H9 (cell line): ENCODE measurements at regions not wholly inside any gene's neighbourhood (a gene's known extent, or its start where the extent isn't known, plus 50 kb on each side); places are given as distances from the start of the nearest gene placed in this dataset.

ENCODE experiments used
- DNase-seq: peaks from one replicate; pipeline ENCODE4 v3.0.0-alpha.2; 2017
- H2AFZ ChIP-seq: one replicate; pipeline ENCODE4 v1.6.1; 2013; ENCODE audit warnings: mild to moderate bottlenecking, low read length, control low read depth, moderate library complexity
- H2AK5ac ChIP-seq: 2 replicates; pipeline ENCODE4 v1.6.1; 2013; ENCODE audit warnings: low read length, control low read depth, mixed read lengths; ENCODE audit not compliant: insufficient read length
- H2BK120ac ChIP-seq: one replicate; pipeline ENCODE4 v1.6.1; 2013; ENCODE audit warnings: low read depth, mild to moderate bottlenecking, low read length, control low read depth, inconsistent platforms; ENCODE audit not compliant: poor library complexity, severe bottlenecking
- H2BK12ac ChIP-seq: 2 replicates; pipeline ENCODE4 v1.6.1; 2013; ENCODE audit warnings: low read length, control low read depth, mixed read lengths, low read depth; ENCODE audit not compliant: insufficient read length
- H2BK15ac ChIP-seq: 2 replicates; pipeline ENCODE4 v1.6.1; 2013; ENCODE audit warnings: low read depth, low read length, control low read depth
- H2BK20ac ChIP-seq: one replicate; pipeline ENCODE4 v1.6.1; 2013; ENCODE audit warnings: low read depth, mild to moderate bottlenecking, low read length, control low read depth, inconsistent platforms; ENCODE audit not compliant: poor library complexity, severe bottlenecking
- H2BK5ac ChIP-seq: 2 replicates; pipeline ENCODE4 v1.6.1; 2013; ENCODE audit warnings: low read length, control low read depth, mixed read lengths; ENCODE audit not compliant: insufficient read length
- H3K14ac ChIP-seq: 2 replicates; pipeline ENCODE4 v1.6.1; 2013; ENCODE audit warnings: low read length, control low read depth; ENCODE audit not compliant: insufficient read depth
- H3K18ac ChIP-seq: 2 replicates; pipeline ENCODE4 v1.6.1; 2013; ENCODE audit warnings: low read depth, mild to moderate bottlenecking, mixed read lengths, low read length, control low read depth; ENCODE audit not compliant: insufficient read length
- H3K23ac ChIP-seq: 2 replicates; pipeline ENCODE4 v1.6.1; 2013; ENCODE audit warnings: low read length, control low read depth, mixed read lengths, low read depth; ENCODE audit not compliant: insufficient read length
- H3K23me2 ChIP-seq: 2 replicates; pipeline ENCODE4 v1.6.1; 2013; ENCODE audit warnings: low read depth, mild to moderate bottlenecking, mixed read lengths, low read length, control low read depth; ENCODE audit not compliant: insufficient read length, poor library complexity, severe bottlenecking
- H3K27ac ChIP-seq: 2 replicates; pipeline ENCODE4 v1.5.1; 2013; ENCODE audit warnings: low read length, control low read depth, mixed read lengths, low read depth; ENCODE audit not compliant: insufficient read length
- H3K27me3 ChIP-seq: 2 replicates; pipeline ENCODE4 v1.6.1; 2013; ENCODE audit warnings: low read length, control low read depth, inconsistent platforms; ENCODE audit not compliant: insufficient read depth
- H3K4ac ChIP-seq: 2 replicates; pipeline ENCODE4 v1.6.1; 2013; ENCODE audit warnings: low read depth, mild to moderate bottlenecking, control low read depth, inconsistent platforms, low read length, moderate library complexity
- H3K4me1 ChIP-seq: 2 replicates; pipeline ENCODE4 v1.6.1; 2013; ENCODE audit warnings: low read length, control low read depth, inconsistent platforms; ENCODE audit not compliant: insufficient read depth
- H3K4me2 ChIP-seq: 2 replicates; pipeline ENCODE4 v1.6.1; 2013; ENCODE audit warnings: low read length, control low read depth, mixed read lengths; ENCODE audit not compliant: insufficient read length, insufficient read depth
- H3K56ac ChIP-seq: 2 replicates; pipeline ENCODE4 v1.6.1; 2013; ENCODE audit warnings: low read depth, mild to moderate bottlenecking, mixed read lengths, low read length, control low read depth; ENCODE audit not compliant: insufficient read length
- H3K79me1 ChIP-seq: 2 replicates; pipeline ENCODE4 v1.6.1; 2013; ENCODE audit warnings: low read depth, mild to moderate bottlenecking, moderate library complexity, low read length, control low read depth, inconsistent platforms; ENCODE audit not compliant: insufficient read depth, poor library complexity, severe bottlenecking
- H3K79me2 ChIP-seq: 2 replicates; pipeline ENCODE4 v1.6.1; 2013; ENCODE audit warnings: low read length, control low read depth, inconsistent platforms; ENCODE audit not compliant: insufficient read depth
- H3K9ac ChIP-seq: 2 replicates; pipeline ENCODE4 v1.6.1; 2013; ENCODE audit warnings: low read length, control low read depth, mixed read lengths; ENCODE audit not compliant: insufficient read length; ENCODE audit errors: extremely low read depth
- H3K9me3 ChIP-seq: one replicate; pipeline ENCODE4 v1.6.1; 2013; ENCODE audit warnings: low read depth, low read length, inconsistent platforms; ENCODE audit not compliant: control insufficient read depth
- H3T11ph ChIP-seq: one replicate; pipeline ENCODE4 v1.6.1; 2013; ENCODE audit warnings: mild to moderate bottlenecking, low read length, control low read depth, inconsistent platforms
- H4K20me1 ChIP-seq: one replicate; pipeline ENCODE4 v1.6.1; 2013; ENCODE audit not compliant: control insufficient read depth, insufficient read length, insufficient read depth
- H4K5ac ChIP-seq: 2 replicates; pipeline ENCODE4 v1.6.1; 2013; ENCODE audit warnings: low read depth, mild to moderate bottlenecking, mixed read lengths, low read length, control low read depth; ENCODE audit not compliant: insufficient read length
- H4K8ac ChIP-seq: replicated peaks from 2 replicates; pipeline ENCODE4 v1.6.1; 2013; ENCODE audit warnings: low read length, control low read depth, mixed read lengths, low read depth; ENCODE audit not compliant: insufficient read length
- H4K91ac ChIP-seq: 2 replicates; pipeline ENCODE4 v1.6.1; 2013; ENCODE audit warnings: low read depth, mild to moderate bottlenecking, moderate library complexity, mixed read lengths, low read length, control low read depth; ENCODE audit not compliant: insufficient read length
- H3K27ac Mint-ChIP-seq, 3 experiments: 2 replicates in 2 of 3; 3 replicates in 1 of 3; pipeline ENCODE4 v1.8.0; 2020 to 2021; ENCODE audit warnings: mixed read lengths in 3 of 3, mild to moderate bottlenecking in 1 of 3, moderate library complexity in 1 of 3
- H3K27me3 Mint-ChIP-seq: 2 replicates; pipeline ENCODE4 v1.8.0; 2021; ENCODE audit warnings: low read depth, mild to moderate bottlenecking, moderate library complexity, mixed read lengths
- H3K36me3 Mint-ChIP-seq, 3 experiments: 2 replicates in 2 of 3; 3 replicates in 1 of 3; pipeline ENCODE4 v1.8.0; 2020 to 2021; ENCODE audit warnings: low read depth in 3 of 3, mixed read lengths in 3 of 3; ENCODE audit not compliant: insufficient read depth in 1 of 3
- H3K4me1 Mint-ChIP-seq, 2 experiments: 2 replicates each; pipeline ENCODE4 v1.8.0; 2020; ENCODE audit warnings: mixed read lengths in 2 of 2
- H3K4me3 Mint-ChIP-seq, 2 experiments: 2 replicates in 1 of 2; 3 replicates in 1 of 2; pipeline ENCODE4 v1.8.0; 2020 to 2021; ENCODE audit warnings: mild to moderate bottlenecking in 2 of 2, mixed read lengths in 2 of 2, moderate library complexity in 1 of 2
- H3K9me3 Mint-ChIP-seq, 2 experiments: 2 replicates in 1 of 2; 3 replicates in 1 of 2; pipeline ENCODE4 v1.8.0; 2020; ENCODE audit warnings: mild to moderate bottlenecking in 2 of 2, mixed read lengths in 2 of 2, moderate library complexity in 1 of 2
- WGBS: extraction: QIAGEN DNeasy Blood & Tissue Kit; methylation state at CpG from one replicate; pipeline ENCODE4 v1.1.7; 2013; ENCODE audit warnings: missing lambda C conversion rate, low lambda C conversion rate, mixed read lengths; ENCODE audit not compliant: insufficient read length; ENCODE audit errors: extremely low coverage; 5-methylcytosine and 5-hydroxymethylcytosine counted together
- TF ChIP-seq, protein P1 (sequence below): fragments of 200-600 bp; sonication (generic); conservative IDR thresholded peaks from 3 replicates; pipeline ENCODE4 v1.8.0; 2021; ENCODE audit warnings: antibody characterized with exemption, mild to moderate bottlenecking

DNA sequence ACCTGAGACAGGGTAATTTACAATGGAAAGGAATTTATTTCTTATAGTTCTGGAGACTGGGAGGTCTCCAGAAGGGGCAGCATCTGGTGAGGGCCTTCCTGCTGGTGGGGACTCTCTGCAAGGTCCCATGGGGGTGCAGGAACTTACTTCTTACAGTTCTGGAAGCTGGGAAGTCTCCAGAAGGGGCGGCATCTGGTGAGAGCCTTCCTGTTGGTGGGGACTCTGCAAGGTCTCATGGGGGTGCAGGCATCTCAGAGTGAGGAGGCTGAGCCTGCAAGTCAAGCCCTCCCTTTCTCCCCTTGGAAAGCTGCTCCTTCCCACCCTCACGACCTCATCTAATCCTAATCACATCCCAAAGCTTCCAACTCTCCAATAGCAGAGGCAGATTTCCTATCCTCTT is 157.4 kb downstream of the FOXL1 start:
- no peak overlapping the region for H4K5ac ChIP-seq
- no peak overlapping the region for H3T11ph ChIP-seq
- H4K8ac ChIP-seq, result no peak overlapping the region
- H3K14ac ChIP-seq, result no peak overlapping the region
- H3K79me1 ChIP-seq, result no peaks in the 10 kb centered on the region
- no peak overlapping the region for H2BK5ac ChIP-seq
- no CpG with 5 or more reads among the region's 2 CpGs for WGBS
- H3K23me2 ChIP-seq, result no peaks in the 10 kb centered on the region
- Mint-ChIP-seq H3K27me3 (peaks cover 49% of the 10 kb centered on the region), H3K4me3 (no peak overlapping the region), H3K27ac (no peak overlapping the region), H3K36me3 (peaks cover 9 to 20% (median 13%) of the 10 kb centered on the region in 3 experiments), H3K9me3 (peaks cover 11 to 17% of the 10 kb centered on the region in 2 experiments), H3K4me1 (peaks cover 42 to 43% of the 10 kb centered on the region in 2 experiments)
- H2BK12ac ChIP-seq, result no peak overlapping the region
- H3K18ac ChIP-seq, result no peak overlapping the region
- TF ChIP-seq, protein P1, sequence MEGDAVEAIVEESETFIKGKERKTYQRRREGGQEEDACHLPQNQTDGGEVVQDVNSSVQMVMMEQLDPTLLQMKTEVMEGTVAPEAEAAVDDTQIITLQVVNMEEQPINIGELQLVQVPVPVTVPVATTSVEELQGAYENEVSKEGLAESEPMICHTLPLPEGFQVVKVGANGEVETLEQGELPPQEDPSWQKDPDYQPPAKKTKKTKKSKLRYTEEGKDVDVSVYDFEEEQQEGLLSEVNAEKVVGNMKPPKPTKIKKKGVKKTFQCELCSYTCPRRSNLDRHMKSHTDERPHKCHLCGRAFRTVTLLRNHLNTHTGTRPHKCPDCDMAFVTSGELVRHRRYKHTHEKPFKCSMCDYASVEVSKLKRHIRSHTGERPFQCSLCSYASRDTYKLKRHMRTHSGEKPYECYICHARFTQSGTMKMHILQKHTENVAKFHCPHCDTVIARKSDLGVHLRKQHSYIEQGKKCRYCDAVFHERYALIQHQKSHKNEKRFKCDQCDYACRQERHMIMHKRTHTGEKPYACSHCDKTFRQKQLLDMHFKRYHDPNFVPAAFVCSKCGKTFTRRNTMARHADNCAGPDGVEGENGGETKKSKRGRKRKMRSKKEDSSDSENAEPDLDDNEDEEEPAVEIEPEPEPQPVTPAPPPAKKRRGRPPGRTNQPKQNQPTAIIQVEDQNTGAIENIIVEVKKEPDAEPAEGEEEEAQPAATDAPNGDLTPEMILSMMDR, result no peak
- H3K79me2 ChIP-seq, result no peaks in the 10 kb centered on the region
- H3K27me3 ChIP-seq, result no peaks in the 10 kb centered on the region
- H3K56ac ChIP-seq, result no peak overlapping the region
- no peaks in the 10 kb centered on the region for H3K9me3 ChIP-seq
- DNase-seq, result no peak
- H2BK15ac ChIP-seq, result no peak overlapping the region
- H3K27ac ChIP-seq, result no peak overlapping the region
- no peak overlapping the region for H2BK20ac ChIP-seq
- H4K20me1 ChIP-seq, result no peaks in the 10 kb centered on the region
- H3K4ac ChIP-seq, result no peak overlapping the region
- no peak overlapping the region for H2BK120ac ChIP-seq
- no peak overlapping the region for H3K9ac ChIP-seq
- H4K91ac ChIP-seq, result no peak overlapping the region
- H3K4me1 ChIP-seq, result peaks cover 9% of the 10 kb centered on the region; the same call in 1 of the 2 replicates
- H2AK5ac ChIP-seq, result no peak overlapping the region
- no peak overlapping the region for H2AFZ ChIP-seq
- no peak overlapping the region for H3K23ac ChIP-seq
- H3K4me2 ChIP-seq, result no peak overlapping the region
